ENCODE measurements at regions not wholly inside any gene's neighbourhood (a gene's known extent, or its start where the extent isn't known, plus 50 kb on each side); places are given as distances from the start of the nearest gene placed in this dataset.

DNA sequence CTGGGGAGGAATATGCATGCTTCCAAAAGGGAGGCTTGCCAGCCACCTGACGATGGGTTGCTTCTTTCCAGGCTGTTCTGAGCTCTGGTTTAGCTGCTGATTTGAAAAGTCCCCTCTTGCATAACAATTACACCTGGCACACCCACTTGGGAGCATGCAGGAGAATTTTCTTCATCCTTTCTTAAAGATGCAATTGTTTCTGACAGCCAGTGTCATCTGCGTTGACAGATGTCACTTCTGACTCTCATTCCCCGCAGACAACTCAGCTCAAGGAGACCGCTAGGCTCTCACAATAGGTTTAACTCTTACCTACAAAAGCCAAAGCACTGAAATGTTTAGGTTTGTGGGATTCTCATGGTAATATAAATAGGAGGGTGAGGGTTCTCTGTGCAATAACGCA lies 185.6 kb upstream of the SYNPR start:
- no peak for TF ChIP-seq TP53 (CRISPR knock-in tag; IDR thresholded peaks at IDR 0.05)
- TF ChIP-seq, protein P1, sequence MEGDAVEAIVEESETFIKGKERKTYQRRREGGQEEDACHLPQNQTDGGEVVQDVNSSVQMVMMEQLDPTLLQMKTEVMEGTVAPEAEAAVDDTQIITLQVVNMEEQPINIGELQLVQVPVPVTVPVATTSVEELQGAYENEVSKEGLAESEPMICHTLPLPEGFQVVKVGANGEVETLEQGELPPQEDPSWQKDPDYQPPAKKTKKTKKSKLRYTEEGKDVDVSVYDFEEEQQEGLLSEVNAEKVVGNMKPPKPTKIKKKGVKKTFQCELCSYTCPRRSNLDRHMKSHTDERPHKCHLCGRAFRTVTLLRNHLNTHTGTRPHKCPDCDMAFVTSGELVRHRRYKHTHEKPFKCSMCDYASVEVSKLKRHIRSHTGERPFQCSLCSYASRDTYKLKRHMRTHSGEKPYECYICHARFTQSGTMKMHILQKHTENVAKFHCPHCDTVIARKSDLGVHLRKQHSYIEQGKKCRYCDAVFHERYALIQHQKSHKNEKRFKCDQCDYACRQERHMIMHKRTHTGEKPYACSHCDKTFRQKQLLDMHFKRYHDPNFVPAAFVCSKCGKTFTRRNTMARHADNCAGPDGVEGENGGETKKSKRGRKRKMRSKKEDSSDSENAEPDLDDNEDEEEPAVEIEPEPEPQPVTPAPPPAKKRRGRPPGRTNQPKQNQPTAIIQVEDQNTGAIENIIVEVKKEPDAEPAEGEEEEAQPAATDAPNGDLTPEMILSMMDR (IDR thresholded peaks at IDR 0.05) = no peak
- TF ChIP-seq, protein P2, sequence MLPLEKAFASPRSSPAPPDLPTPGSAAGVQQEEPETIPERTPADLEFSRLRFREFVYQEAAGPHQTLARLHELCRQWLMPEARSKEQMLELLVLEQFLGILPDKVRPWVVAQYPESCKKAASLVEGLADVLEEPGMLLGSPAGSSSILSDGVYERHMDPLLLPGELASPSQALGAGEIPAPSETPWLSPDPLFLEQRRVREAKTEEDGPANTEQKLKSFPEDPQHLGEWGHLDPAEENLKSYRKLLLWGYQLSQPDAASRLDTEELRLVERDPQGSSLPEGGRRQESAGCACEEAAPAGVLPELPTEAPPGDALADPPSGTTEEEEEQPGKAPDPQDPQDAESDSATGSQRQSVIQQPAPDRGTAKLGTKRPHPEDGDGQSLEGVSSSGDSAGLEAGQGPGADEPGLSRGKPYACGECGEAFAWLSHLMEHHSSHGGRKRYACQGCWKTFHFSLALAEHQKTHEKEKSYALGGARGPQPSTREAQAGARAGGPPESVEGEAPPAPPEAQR (CRISPR knock-in tag; IDR thresholded peaks at IDR 0.05) = no peak
- TF ChIP-seq ZNF232 (CRISPR knock-in tag; IDR thresholded peaks at IDR 0.05) = no peak
- TF ChIP-seq, protein P3, sequence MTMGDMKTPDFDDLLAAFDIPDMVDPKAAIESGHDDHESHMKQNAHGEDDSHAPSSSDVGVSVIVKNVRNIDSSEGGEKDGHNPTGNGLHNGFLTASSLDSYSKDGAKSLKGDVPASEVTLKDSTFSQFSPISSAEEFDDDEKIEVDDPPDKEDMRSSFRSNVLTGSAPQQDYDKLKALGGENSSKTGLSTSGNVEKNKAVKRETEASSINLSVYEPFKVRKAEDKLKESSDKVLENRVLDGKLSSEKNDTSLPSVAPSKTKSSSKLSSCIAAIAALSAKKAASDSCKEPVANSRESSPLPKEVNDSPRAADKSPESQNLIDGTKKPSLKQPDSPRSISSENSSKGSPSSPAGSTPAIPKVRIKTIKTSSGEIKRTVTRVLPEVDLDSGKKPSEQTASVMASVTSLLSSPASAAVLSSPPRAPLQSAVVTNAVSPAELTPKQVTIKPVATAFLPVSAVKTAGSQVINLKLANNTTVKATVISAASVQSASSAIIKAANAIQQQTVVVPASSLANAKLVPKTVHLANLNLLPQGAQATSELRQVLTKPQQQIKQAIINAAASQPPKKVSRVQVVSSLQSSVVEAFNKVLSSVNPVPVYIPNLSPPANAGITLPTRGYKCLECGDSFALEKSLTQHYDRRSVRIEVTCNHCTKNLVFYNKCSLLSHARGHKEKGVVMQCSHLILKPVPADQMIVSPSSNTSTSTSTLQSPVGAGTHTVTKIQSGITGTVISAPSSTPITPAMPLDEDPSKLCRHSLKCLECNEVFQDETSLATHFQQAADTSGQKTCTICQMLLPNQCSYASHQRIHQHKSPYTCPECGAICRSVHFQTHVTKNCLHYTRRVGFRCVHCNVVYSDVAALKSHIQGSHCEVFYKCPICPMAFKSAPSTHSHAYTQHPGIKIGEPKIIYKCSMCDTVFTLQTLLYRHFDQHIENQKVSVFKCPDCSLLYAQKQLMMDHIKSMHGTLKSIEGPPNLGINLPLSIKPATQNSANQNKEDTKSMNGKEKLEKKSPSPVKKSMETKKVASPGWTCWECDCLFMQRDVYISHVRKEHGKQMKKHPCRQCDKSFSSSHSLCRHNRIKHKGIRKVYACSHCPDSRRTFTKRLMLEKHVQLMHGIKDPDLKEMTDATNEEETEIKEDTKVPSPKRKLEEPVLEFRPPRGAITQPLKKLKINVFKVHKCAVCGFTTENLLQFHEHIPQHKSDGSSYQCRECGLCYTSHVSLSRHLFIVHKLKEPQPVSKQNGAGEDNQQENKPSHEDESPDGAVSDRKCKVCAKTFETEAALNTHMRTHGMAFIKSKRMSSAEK (CRISPR knock-in tag; IDR thresholded peaks at IDR 0.05; ENCODE audit: borderline replicate concordance) = no peak
- TF ChIP-seq SP1 (CRISPR knock-in tag; conservative IDR thresholded peaks at IDR 0.05) = no peak
- no peak for TF ChIP-seq CREB1 (CRISPR knock-in tag; IDR thresholded peaks at IDR 0.05)
- TF ChIP-seq, protein P4, sequence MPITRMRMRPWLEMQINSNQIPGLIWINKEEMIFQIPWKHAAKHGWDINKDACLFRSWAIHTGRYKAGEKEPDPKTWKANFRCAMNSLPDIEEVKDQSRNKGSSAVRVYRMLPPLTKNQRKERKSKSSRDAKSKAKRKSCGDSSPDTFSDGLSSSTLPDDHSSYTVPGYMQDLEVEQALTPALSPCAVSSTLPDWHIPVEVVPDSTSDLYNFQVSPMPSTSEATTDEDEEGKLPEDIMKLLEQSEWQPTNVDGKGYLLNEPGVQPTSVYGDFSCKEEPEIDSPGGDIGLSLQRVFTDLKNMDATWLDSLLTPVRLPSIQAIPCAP (CRISPR knock-in tag; IDR thresholded peaks at IDR 0.05) = no peak
- TF ChIP-seq, protein P5, sequence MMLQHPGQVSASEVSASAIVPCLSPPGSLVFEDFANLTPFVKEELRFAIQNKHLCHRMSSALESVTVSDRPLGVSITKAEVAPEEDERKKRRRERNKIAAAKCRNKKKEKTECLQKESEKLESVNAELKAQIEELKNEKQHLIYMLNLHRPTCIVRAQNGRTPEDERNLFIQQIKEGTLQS (CRISPR knock-in tag; conservative IDR thresholded peaks at IDR 0.05) = no peak
